H1 (cell line): ENCODE measurements at regions not wholly inside any gene's neighbourhood (a gene's known extent, or its start where the extent isn't known, plus 50 kb on each side); places are given as distances from the start of the nearest gene placed in this dataset.

Source experiments
- ASH2L ChIP-seq: fragments of 200-600, 300-600 bp; sonication (generic); IDR thresholded peaks from one replicate; pipeline ENCODE4 v1.7.1; 2017; ENCODE audit warnings: low read length
- ATF3 ChIP-seq: IDR thresholded peaks from 2 replicates; pipeline ENCODE4 v1.6.1; 2011; ENCODE audit warnings: low read depth, mild to moderate bottlenecking, low read length; ENCODE audit not compliant: insufficient read depth
- CBX8 ChIP-seq: fragments of 300-800, 300-1000 bp; sonication (generic); IDR thresholded peaks from 2 replicates; pipeline ENCODE4 v1.7.1; 2016; ENCODE audit warnings: low read depth, low read length, borderline replicate concordance

GRCh38 chr4:138513535-138513934 is 271.4 kb upstream of the SLC7A11 start (continued):
- TF ChIP-seq ASH2L (no peak), ATF3 (no peak), CBX8 (no peak)
